IMR-90 (cell line): ENCODE measurements at regions not wholly inside any gene's neighbourhood (a gene's known extent, or its start where the extent isn't known, plus 50 kb on each side); places are given as distances from the start of the nearest gene placed in this dataset.

Experiments
- ATAC-seq: fragments of 200-7000 bp; cut with Tn5 transposase; 2 replicates; pipeline ENCODE4 v1.9.1; 2020; ENCODE audit warnings: low read depth, mild to moderate bottlenecking, moderate library complexity
- BruUV-seq: library from RNA; stranded (reverse); fragments of 400-500 nt; replicated peaks from 2 replicates; lab custom pipeline; 2021; lab: Mats Ljungman, UMichigan
- CTCF ChIA-PET: fragments of 300-600 bp; formaldehyde crosslinking; extraction: SDS; loops from one replicate; lab custom pipeline; 2021; ENCODE audit warnings: antibody characterized with exemption; lab: Yijun Ruan, JAX
- POLR2A ChIA-PET: fragments of 300-600 bp; sonication (Branson Sonifier 250); formaldehyde crosslinking; loops from one replicate; lab custom pipeline; 2022; ENCODE audit warnings: antibody characterized with exemption; ENCODE audit not compliant: unreplicated experiment; lab: Charles Lee
- DNase-seq: peaks from one replicate; pipeline ENCODE4 v3.0.0; 2013
- H2AFZ ChIP-seq: replicated peaks from 2 replicates; pipeline ENCODE3; 2013; ENCODE audit warnings: low read length, mild to moderate bottlenecking; ENCODE audit not compliant: poor library complexity
- H2AK5ac ChIP-seq: 2 replicates; pipeline ENCODE4 v1.6.1; 2013; ENCODE audit warnings: low read depth, low read length, inconsistent platforms
- H2AK9ac ChIP-seq: replicated peaks from 2 replicates; pipeline ENCODE3; 2013; ENCODE audit warnings: mild to moderate bottlenecking, low read depth, low read length, moderate library complexity; ENCODE audit not compliant: poor library complexity
- H2BK120ac ChIP-seq: 2 replicates; pipeline ENCODE4 v1.6.1; 2013; ENCODE audit warnings: low read depth, low read length, inconsistent platforms
- H2BK15ac ChIP-seq: 3 replicates; pipeline ENCODE4 v1.6.1; 2013; ENCODE audit warnings: low read depth, low read length, inconsistent platforms
- H2BK20ac ChIP-seq: 2 replicates; pipeline ENCODE4 v1.6.1; 2013; ENCODE audit warnings: low read depth, mild to moderate bottlenecking, inconsistent platforms, low read length, moderate library complexity
- H2BK5ac ChIP-seq: 2 replicates; pipeline ENCODE4 v1.6.1; 2013; ENCODE audit warnings: mild to moderate bottlenecking, low read depth, low read length, inconsistent platforms; ENCODE audit not compliant: poor library complexity, severe bottlenecking
- H3K14ac ChIP-seq: replicated peaks from 2 replicates; pipeline ENCODE4 v1.6.1; 2013; ENCODE audit warnings: low read depth, low read length, inconsistent platforms
- H3K18ac ChIP-seq: 2 replicates; pipeline ENCODE4 v1.6.1; 2013; ENCODE audit warnings: low read depth, low read length, control low read depth
- H3K23ac ChIP-seq: 2 replicates; pipeline ENCODE4 v1.6.1; 2013; ENCODE audit warnings: low read depth, low read length, inconsistent platforms
- H3K27ac ChIP-seq: 2 replicates; pipeline ENCODE4 v1.5.1; 2013; ENCODE audit warnings: mild to moderate bottlenecking, control low read depth, low read length; ENCODE audit not compliant: insufficient read depth
- H3K27me3 ChIP-seq: 2 replicates; pipeline ENCODE4 v1.6.1; 2013; ENCODE audit warnings: low read length; ENCODE audit not compliant: control insufficient read depth, insufficient read depth
- H3K36me3 ChIP-seq: 2 replicates; pipeline ENCODE4 v1.6.1; 2013; ENCODE audit warnings: low read length, mixed read lengths; ENCODE audit not compliant: control insufficient read depth, insufficient read depth
- H3K4ac ChIP-seq: 2 replicates; pipeline ENCODE4 v1.6.1; 2013; ENCODE audit warnings: low read depth, low read length, inconsistent platforms
- H3K4me1 ChIP-seq: 2 replicates; pipeline ENCODE4 v1.6.1; 2013; ENCODE audit warnings: low read length, mixed read lengths; ENCODE audit not compliant: control insufficient read depth, insufficient read depth
- H3K4me2 ChIP-seq: 2 replicates; pipeline ENCODE4 v1.6.1; 2013; ENCODE audit warnings: low read depth, mild to moderate bottlenecking, control low read depth, low read length, moderate library complexity
- H3K4me3 ChIP-seq: 2 replicates; pipeline ENCODE4 v1.5.1; 2013; ENCODE audit warnings: low read depth, mild to moderate bottlenecking, control low read depth, low read length, moderate library complexity; ENCODE audit not compliant: insufficient read depth
- H3K56ac ChIP-seq: 2 replicates; pipeline ENCODE4 v1.6.1; 2013; ENCODE audit warnings: low read length, inconsistent platforms; ENCODE audit not compliant: insufficient read depth; ENCODE audit errors: extremely low read depth
- H3K79me1 ChIP-seq, 2 experiments: 2 replicates each; pipeline ENCODE4 v1.6.1; 2013; ENCODE audit warnings: low read length in 2 of 2, inconsistent platforms in 1 of 2, low read depth in 1 of 2
- H3K9ac ChIP-seq: 2 replicates; pipeline ENCODE4 v1.6.1; 2013; ENCODE audit warnings: low read depth, low read length, control low read depth
- H3K9me1 ChIP-seq: 2 replicates; pipeline ENCODE4 v1.6.1; 2013; ENCODE audit warnings: low read length, inconsistent platforms; ENCODE audit not compliant: insufficient read depth
- H3K9me3 ChIP-seq: 2 replicates; pipeline ENCODE4 v1.6.1; 2013; ENCODE audit warnings: low read length; ENCODE audit not compliant: control insufficient read depth, insufficient read depth
- H4K20me1 ChIP-seq: 2 replicates; pipeline ENCODE4 v1.6.1; 2013; ENCODE audit warnings: low read length, inconsistent platforms; ENCODE audit not compliant: insufficient read depth
- H4K5ac ChIP-seq: 2 replicates; pipeline ENCODE4 v1.6.1; 2013; ENCODE audit warnings: mild to moderate bottlenecking, low read depth, low read length, control low read depth
- H4K8ac ChIP-seq, 2 experiments: 2 replicates each; pipeline ENCODE4 v1.6.1; 2013; ENCODE audit warnings: low read depth in 2 of 2, low read length in 2 of 2, control low read depth in 1 of 2, inconsistent platforms in 1 of 2
- H4K91ac ChIP-seq: 2 replicates; pipeline ENCODE4 v1.6.1; 2013; ENCODE audit warnings: low read depth, low read length, inconsistent platforms; ENCODE audit not compliant: insufficient read depth
- FOS ChIP-seq: fragments of 150-350 bp; IDR thresholded peaks from 2 replicates; pipeline ENCODE4 v1.6.1; 2016; ENCODE audit warnings: low read depth, low read length
- MXI1 ChIP-seq: IDR thresholded peaks from 2 replicates; pipeline ENCODE4 v1.6.1; 2012; ENCODE audit warnings: low read depth, mild to moderate bottlenecking, low read length, moderate library complexity, borderline replicate concordance
- POLR2A ChIP-seq: IDR thresholded peaks from 2 replicates; pipeline ENCODE4 v1.6.1; 2012; ENCODE audit warnings: mild to moderate bottlenecking, low read depth, low read length
- RAD21 ChIP-seq: IDR thresholded peaks from 2 replicates; pipeline ENCODE4 v1.6.1; 2012; ENCODE audit warnings: low read length, improper control_type of control experiment
- RFX5 ChIP-seq: IDR thresholded peaks from 2 replicates; pipeline ENCODE4 v1.8.0; 2012; ENCODE audit warnings: low read depth, mild to moderate bottlenecking, low read length, moderate library complexity
- WGBS, 2 experiments: methylation state at CpG; one replicate each; pipeline versions ENCODE4 v1.1.5 to v1.1.7; 2013; ENCODE audit warnings: missing lambda C conversion rate in 2 of 2; ENCODE audit not compliant: insufficient read length in 1 of 2; ENCODE audit errors: extremely low coverage in 2 of 2; 5-methylcytosine and 5-hydroxymethylcytosine counted together
- dilution Hi-C: fragments of 300-500 bp; cut with HindIII; formaldehyde crosslinking; loops from one replicate; pipeline ENCODE4 v1.14.3; 2018; ENCODE audit warnings: low sequenced_read_pairs; ENCODE audit not compliant: unreplicated experiment
- in situ Hi-C: fragments of 300-500 bp; cut with MboI; formaldehyde crosslinking; loops from 3 replicates; pipeline ENCODE4 v1.14.3; 2019; ENCODE audit warnings: low sequenced_read_pairs, inconsistent platforms, mixed read lengths
- intact Hi-C: fragments of 100-400 bp; cut with micrococcal nuclease; formaldehyde crosslinking; loops from 2 replicates; pipeline ENCODE4 v1.10.0; 2022

DNA sequence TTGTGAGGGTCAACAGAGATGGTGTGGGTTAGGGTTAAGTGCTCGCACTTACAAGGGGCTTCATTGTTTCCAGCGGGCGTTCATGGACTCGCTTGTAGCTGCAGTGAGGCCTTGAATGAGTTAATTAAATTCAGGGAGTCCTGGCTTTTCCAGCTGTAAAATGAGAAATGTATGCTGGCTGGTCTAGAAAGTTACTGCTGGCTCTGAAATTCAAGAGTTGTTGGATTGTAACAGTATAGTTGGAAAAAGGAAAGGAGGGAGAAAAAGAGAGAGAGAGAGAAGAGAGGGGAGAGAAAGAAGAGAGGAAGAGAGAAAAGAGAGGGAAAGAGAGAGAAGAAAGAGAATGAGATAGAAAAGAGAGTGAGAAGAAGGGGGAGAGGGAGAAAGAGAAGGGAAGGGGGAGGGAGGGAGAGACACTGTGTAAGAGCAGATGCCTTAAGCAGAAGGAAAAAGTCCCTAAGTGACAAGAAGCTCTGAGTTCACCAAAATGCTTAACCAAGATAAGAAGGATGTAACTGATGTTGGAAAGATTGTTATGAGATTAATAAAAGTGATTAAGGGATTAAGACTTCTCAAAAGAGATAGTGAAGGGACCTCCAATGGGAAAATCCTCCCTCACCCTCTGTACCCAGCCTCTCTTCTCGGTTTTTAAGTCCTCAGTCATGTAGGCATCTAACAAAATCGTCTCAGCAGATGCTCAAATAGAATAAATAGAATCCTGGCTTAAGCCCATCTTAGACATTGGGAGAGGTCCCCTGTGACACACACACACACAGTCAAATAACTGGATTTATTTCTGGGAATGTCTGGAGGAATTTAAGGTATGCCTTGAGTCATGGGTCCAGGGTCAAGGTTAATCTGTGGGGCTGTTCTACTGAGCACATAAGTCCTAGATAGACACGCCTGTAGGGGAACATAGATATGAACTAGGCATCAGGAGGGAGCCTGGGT, 477.9 kb downstream of the MIAT start:
- H2AFZ ChIP-seq: no peak overlapping the region
- H2AK9ac ChIP-seq: peak overlapping the region; percentile 79
- H3K14ac ChIP-seq: peak overlapping the region; percentile 80; the same call in 1 of the 2 replicates
- no peak overlapping the region for H3K4me3 ChIP-seq
- no peak overlapping the region for H3K4me2 ChIP-seq
- peaks cover 2% of the 10 kb centered on the region; the same call in 1 of the 2 replicates for H3K27me3 ChIP-seq
- no peaks in the 10 kb centered on the region for H3K36me3 ChIP-seq
- H3K4ac ChIP-seq: peak overlapping the region; percentile 87
- peaks cover 7% of the 10 kb centered on the region for H3K9me3 ChIP-seq
- DNase-seq (peak; percentile 73), ATAC-seq (peak; percentile 32; the same call in 1 of the 2 replicates)
- intact Hi-C loops: no loop called here
- whole genome bisulfite sequencing, 2 experiments: 91% methylated on average over 4 of the region's 7 CpGs; no CpG with 5 or more reads in 1 of the 2 experiments
- peaks cover 16% of the 10 kb centered on the region for H3K4me1 ChIP-seq
- H2BK5ac ChIP-seq: no peak overlapping the region
- CTCF ChIA-PET: no interaction called here
- no peak overlapping the region for H3K27ac ChIP-seq
- peak overlapping the region; percentile 48; the same call in 1 of the 2 replicates for H3K56ac ChIP-seq
- in situ Hi-C loops: no loop called here
- peaks cover 15% of the 10 kb centered on the region for H3K9me1 ChIP-seq
- H2BK120ac ChIP-seq: peak overlapping the region; percentile 94
- POLR2A ChIA-PET: interaction anchor here (0.6 kb wide), 1 partner anchor 1573 kb away, joined by 5 read pairs; no protein-coding TSS in a partner anchor
- no peak overlapping the region for H3K18ac ChIP-seq
- peak overlapping the region; percentile 79 for H4K91ac ChIP-seq
- H3K9ac ChIP-seq: no peak overlapping the region
- H4K8ac ChIP-seq: peak overlapping the region; percentile 31 to 84; a peak in 2 of 4 replicates
- H2BK15ac ChIP-seq: peak overlapping the region; percentile 74; the same call in 2 of the 3 replicates
- H2AK5ac ChIP-seq: peak overlapping the region; percentile 98
- TF ChIP-seq MXI1: no peak
- no peak for TF ChIP-seq POLR2A
- TF ChIP-seq RFX5: no peak
- TF ChIP-seq RAD21: no peak
- no peak for TF ChIP-seq FOS
- no peaks in the 10 kb centered on the region for H4K20me1 ChIP-seq
- no TSS peak for BruUV-seq
- peak overlapping the region; percentile 81 for H3K23ac ChIP-seq
- H3K79me1 ChIP-seq: no peaks in the 10 kb centered on the region
- no peak overlapping the region for H4K5ac ChIP-seq
- dilution Hi-C loops: no loop called here
- H2BK20ac ChIP-seq: peak overlapping the region; percentile 90
